K562 (cell line): ENCODE measurements at regions not wholly inside any gene's neighbourhood (a gene's known extent, or its start where the extent isn't known, plus 50 kb on each side); places are given as distances from the start of the nearest gene placed in this dataset.
A peak's percentile ranks its signal among the peaks of the same experiment; 100 is the strongest.

Source experiments
- ARID1B ChIP-seq: fragments of 450-650 bp; IDR thresholded peaks from 2 replicates; pipeline ENCODE4 v1.6.1; 2016; ENCODE audit warnings: antibody characterized with exemption, mild to moderate bottlenecking, inconsistent platforms
- CC2D1A ChIP-seq: fragments of 450-650 bp; IDR thresholded peaks from 2 replicates; pipeline ENCODE4 v1.6.1; 2017; ENCODE audit warnings: mild to moderate bottlenecking
- FOXP1 ChIP-seq: sonication (generic); formaldehyde crosslinking; IDR thresholded peaks from 2 replicates; pipeline ENCODE4 v1.8.0; 2022; ENCODE audit warnings: mild to moderate bottlenecking, missing genetic modification reagents
- GTF2A2 ChIP-seq: IDR thresholded peaks from 2 replicates; pipeline ENCODE4 v1.6.1; 2016; ENCODE audit warnings: mild to moderate bottlenecking, missing genetic modification characterization, missing compliant biosample characterization
- HDAC2 ChIP-seq: fragments of 450-650 bp; IDR thresholded peaks from 2 replicates; pipeline ENCODE4 v1.6.1; 2016; ENCODE audit warnings: mild to moderate bottlenecking
- HIVEP1 ChIP-seq: fragments of 250-450 bp; sonication (Bioruptor Pico); IDR thresholded peaks from 2 replicates; pipeline ENCODE4 v1.4.0; 2020; ENCODE audit warnings: mild to moderate bottlenecking
- JUND ChIP-seq, 2 experiments: IDR thresholded peaks; 2 replicates in 1 of 2; 3 replicates in 1 of 2; pipeline ENCODE4 v1.6.1; 2011; ENCODE audit warnings: borderline replicate concordance in 2 of 2, low read depth in 2 of 2, low read length in 2 of 2, improper control_type of control experiment in 1 of 2, missing biosample characterization in 1 of 2, missing genetic modification characterization in 1 of 2, missing genetic modification reagents in 1 of 2
- KHSRP ChIP-seq: fragments of 450-650 bp; IDR thresholded peaks from 2 replicates; pipeline ENCODE4 v1.6.1; 2017
- LARP7 ChIP-seq: fragments of 450-650 bp; IDR thresholded peaks from 2 replicates; pipeline ENCODE4 v1.6.1; 2016
- NFE2L1 ChIP-seq: fragments of 450-650 bp; IDR thresholded peaks from 2 replicates; pipeline ENCODE4 v1.6.1; 2016; ENCODE audit warnings: missing genetic modification characterization, low read depth, mild to moderate bottlenecking, missing compliant biosample characterization, moderate library complexity, borderline replicate concordance
- NFIX ChIP-seq: fragments of 250-450 bp; sonication (Bioruptor Pico); IDR thresholded peaks from 2 replicates; pipeline ENCODE4 v1.4.0; 2020; ENCODE audit warnings: low read depth, mild to moderate bottlenecking, moderate library complexity
- PHF20 ChIP-seq: fragments of 450-650 bp; IDR thresholded peaks from 2 replicates; pipeline ENCODE4 v1.6.1; 2018; ENCODE audit not compliant: partially characterized antibody
- PRMT5 ChIP-seq: sonication (generic); formaldehyde crosslinking; IDR thresholded peaks from 2 replicates; pipeline ENCODE4 v1.5.0; 2020; ENCODE audit warnings: missing genetic modification reagents
- PTTG1 ChIP-seq: fragments of 450-650 bp; IDR thresholded peaks from 2 replicates; pipeline ENCODE4 v1.6.1; 2016; ENCODE audit warnings: low read depth, mild to moderate bottlenecking, missing genetic modification characterization, missing compliant biosample characterization
- SMARCB1 ChIP-seq: IDR thresholded peaks from 2 replicates; pipeline ENCODE4 v1.6.1; 2011; ENCODE audit warnings: improper control_type of control experiment, low read depth; ENCODE audit not compliant: insufficient read length
- TAF9B ChIP-seq: fragments of 450-650 bp; IDR thresholded peaks from 2 replicates; pipeline ENCODE4 v1.6.1; 2018; ENCODE audit warnings: mild to moderate bottlenecking; ENCODE audit not compliant: partially characterized antibody
- TBL1XR1 ChIP-seq, 2 experiments: IDR thresholded peaks; 2 replicates each; pipeline ENCODE4 v1.6.1; 2012; ENCODE audit warnings: improper control_type of control experiment in 2 of 2, low read length in 2 of 2, mild to moderate bottlenecking in 1 of 2
- ZNF124 ChIP-seq: sonication (generic); formaldehyde crosslinking; IDR thresholded peaks from 2 replicates; pipeline ENCODE4 v1.8.1; 2022; ENCODE audit warnings: missing genetic modification reagents
- ZNF232 ChIP-seq: sonication (generic); formaldehyde crosslinking; IDR thresholded peaks from 2 replicates; pipeline ENCODE4 v1.8.0; 2022; ENCODE audit warnings: mild to moderate bottlenecking, missing genetic modification reagents
- ZNF431 ChIP-seq: sonication (generic); formaldehyde crosslinking; IDR thresholded peaks from 2 replicates; pipeline ENCODE4 v1.8.0; 2022; ENCODE audit warnings: mild to moderate bottlenecking, missing genetic modification reagents
- TF ChIP-seq, protein P1 (sequence below): fragments of 150-350 bp; IDR thresholded peaks from 2 replicates; pipeline ENCODE4 v1.6.1; 2014; ENCODE audit warnings: low read depth, mild to moderate bottlenecking, low read length, borderline replicate concordance
- TF ChIP-seq, protein P2 (sequence below): fragments of 250-450 bp; sonication (Bioruptor Pico); IDR thresholded peaks from 2 replicates; pipeline ENCODE4 v1.4.0; 2020; ENCODE audit warnings: borderline replicate concordance
- TF ChIP-seq, protein P3 (sequence below): sonication (generic); formaldehyde crosslinking; IDR thresholded peaks from 2 replicates; pipeline ENCODE4 v1.8.1; 2023; ENCODE audit warnings: mild to moderate bottlenecking, missing genetic modification reagents

DNA sequence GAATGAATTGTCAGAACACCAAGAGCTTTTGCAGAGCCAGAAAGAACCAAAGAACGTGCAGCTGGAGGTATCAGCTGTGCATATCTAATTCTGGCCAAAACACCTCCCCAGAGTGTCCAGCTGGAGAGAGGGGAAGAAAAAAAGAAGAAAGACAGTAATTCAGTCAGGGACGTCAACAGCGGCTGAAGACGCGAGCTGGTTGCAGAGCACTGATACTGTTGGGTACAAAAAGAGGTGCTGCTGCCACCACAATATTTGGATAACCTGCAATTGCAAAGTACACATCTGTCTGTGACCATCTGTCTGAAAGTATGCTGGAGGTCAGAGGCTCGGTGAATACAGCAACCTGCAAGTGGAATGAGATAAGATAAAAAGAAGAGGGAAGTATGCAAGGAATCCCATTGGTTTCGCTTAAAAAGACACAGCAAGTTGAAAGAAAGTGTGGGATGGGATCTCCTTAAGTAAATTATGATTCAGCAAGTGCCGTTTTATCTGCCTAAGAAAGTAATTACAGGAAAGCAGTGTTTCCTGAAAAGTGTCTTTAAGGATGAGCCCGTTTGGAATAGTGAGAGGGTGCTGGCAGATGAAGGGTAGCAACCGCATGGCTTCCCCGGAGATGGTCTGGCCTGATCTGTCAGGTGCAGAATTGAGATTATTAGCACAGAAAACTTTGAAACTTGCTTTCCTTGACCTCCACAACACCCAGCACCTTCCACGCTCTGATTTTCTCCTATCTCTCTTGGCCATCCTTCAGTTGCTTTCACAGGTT lies 189.9 kb upstream of the PRDM1 start (continued):
- TF ChIP-seq, protein P1, sequence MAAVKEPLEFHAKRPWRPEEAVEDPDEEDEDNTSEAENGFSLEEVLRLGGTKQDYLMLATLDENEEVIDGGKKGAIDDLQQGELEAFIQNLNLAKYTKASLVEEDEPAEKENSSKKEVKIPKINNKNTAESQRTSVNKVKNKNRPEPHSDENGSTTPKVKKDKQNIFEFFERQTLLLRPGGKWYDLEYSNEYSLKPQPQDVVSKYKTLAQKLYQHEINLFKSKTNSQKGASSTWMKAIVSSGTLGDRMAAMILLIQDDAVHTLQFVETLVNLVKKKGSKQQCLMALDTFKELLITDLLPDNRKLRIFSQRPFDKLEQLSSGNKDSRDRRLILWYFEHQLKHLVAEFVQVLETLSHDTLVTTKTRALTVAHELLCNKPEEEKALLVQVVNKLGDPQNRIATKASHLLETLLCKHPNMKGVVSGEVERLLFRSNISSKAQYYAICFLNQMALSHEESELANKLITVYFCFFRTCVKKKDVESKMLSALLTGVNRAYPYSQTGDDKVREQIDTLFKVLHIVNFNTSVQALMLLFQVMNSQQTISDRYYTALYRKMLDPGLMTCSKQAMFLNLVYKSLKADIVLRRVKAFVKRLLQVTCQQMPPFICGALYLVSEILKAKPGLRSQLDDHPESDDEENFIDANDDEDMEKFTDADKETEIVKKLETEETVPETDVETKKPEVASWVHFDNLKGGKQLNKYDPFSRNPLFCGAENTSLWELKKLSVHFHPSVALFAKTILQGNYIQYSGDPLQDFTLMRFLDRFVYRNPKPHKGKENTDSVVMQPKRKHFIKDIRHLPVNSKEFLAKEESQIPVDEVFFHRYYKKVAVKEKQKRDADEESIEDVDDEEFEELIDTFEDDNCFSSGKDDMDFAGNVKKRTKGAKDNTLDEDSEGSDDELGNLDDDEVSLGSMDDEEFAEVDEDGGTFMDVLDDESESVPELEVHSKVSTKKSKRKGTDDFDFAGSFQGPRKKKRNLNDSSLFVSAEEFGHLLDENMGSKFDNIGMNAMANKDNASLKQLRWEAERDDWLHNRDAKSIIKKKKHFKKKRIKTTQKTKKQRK = no peak
- no peak for TF ChIP-seq NFIX (CRISPR knock-in tag)
- no peak for TF ChIP-seq PRMT5 (CRISPR knock-in tag)
- TF ChIP-seq NFE2L1 (tag) = no peak
- TF ChIP-seq ZNF124 (CRISPR knock-in tag) = no peak
- no peak for TF ChIP-seq GTF2A2 (tag)
- TF ChIP-seq JUND (IDR thresholded peaks at IDR 0.05; ENCODE audit: borderline replicate concordance, low read depth, low read length) = peak; percentile 11; the same call in 1 of the 2 replicates
- peak; percentile 68; the same call in 1 of the 3 replicates for TF ChIP-seq JUND (tag; IDR thresholded peaks at IDR 0.05; ENCODE audit: borderline replicate concordance, low read depth, low read length)
- TF ChIP-seq ARID1B = peak; percentile 93
- peak; percentile 71; the same call in 1 of the 2 replicates for TF ChIP-seq CC2D1A
- TF ChIP-seq PTTG1 (tag) = no peak
- no peak for TF ChIP-seq PHF20
- TF ChIP-seq KHSRP = no peak
- TF ChIP-seq TBL1XR1 (IDR thresholded peaks at IDR 0.05; ENCODE audit: low read length in 2 of 2) = peak in 1 of 2 experiments; percentile 38; a peak in 1 of 4 replicates
- TF ChIP-seq SMARCB1 = no peak
- TF ChIP-seq, protein P2, sequence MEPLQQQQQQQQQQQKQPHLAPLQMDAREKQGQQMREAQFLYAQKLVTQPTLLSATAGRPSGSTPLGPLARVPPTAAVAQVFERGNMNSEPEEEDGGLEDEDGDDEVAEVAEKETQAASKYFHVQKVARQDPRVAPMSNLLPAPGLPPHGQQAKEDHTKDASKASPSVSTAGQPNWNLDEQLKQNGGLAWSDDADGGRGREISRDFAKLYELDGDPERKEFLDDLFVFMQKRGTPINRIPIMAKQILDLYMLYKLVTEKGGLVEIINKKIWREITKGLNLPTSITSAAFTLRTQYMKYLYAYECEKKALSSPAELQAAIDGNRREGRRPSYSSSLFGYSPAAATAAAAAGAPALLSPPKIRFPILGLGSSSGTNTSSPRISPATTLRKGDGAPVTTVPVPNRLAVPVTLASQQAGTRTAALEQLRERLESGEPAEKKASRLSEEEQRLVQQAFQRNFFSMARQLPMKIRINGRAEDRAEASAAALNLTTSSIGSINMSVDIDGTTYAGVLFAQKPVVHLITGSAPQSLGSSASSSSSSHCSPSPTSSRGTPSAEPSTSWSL = no peak
- TF ChIP-seq ZNF232 = no peak
- peak; percentile 68; the same call in 1 of the 2 replicates for TF ChIP-seq HDAC2
- TF ChIP-seq, protein P3, sequence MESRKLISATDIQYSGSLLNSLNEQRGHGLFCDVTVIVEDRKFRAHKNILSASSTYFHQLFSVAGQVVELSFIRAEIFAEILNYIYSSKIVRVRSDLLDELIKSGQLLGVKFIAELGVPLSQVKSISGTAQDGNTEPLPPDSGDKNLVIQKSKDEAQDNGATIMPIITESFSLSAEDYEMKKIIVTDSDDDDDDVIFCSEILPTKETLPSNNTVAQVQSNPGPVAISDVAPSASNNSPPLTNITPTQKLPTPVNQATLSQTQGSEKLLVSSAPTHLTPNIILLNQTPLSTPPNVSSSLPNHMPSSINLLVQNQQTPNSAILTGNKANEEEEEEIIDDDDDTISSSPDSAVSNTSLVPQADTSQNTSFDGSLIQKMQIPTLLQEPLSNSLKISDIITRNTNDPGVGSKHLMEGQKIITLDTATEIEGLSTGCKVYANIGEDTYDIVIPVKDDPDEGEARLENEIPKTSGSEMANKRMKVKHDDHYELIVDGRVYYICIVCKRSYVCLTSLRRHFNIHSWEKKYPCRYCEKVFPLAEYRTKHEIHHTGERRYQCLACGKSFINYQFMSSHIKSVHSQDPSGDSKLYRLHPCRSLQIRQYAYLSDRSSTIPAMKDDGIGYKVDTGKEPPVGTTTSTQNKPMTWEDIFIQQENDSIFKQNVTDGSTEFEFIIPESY (CRISPR knock-in tag) = no peak
- TF ChIP-seq TAF9B = no peak
- TF ChIP-seq ZNF431 (CRISPR knock-in tag) = no peak
- TF ChIP-seq HIVEP1 (CRISPR knock-in tag) = no peak
- TF ChIP-seq FOXP1 = no peak
- TF ChIP-seq LARP7 = no peak
